Right lobe of liver (tissue), 4 donors: ENCODE measurements at regions not wholly inside any gene's neighbourhood (a gene's known extent, or its start where the extent isn't known, plus 50 kb on each side); places are given as distances from the start of the nearest gene placed in this dataset.

ENCODE experiments used
- CTCF ChIP-seq, 4 donors: fragments of 200-600 bp in 3 of 4; fragments of 450-650 bp in 1 of 4; IDR thresholded peaks; one replicate each; pipeline versions ENCODE4 v1.5.1 to v1.8.0; 2016 to 2022; ENCODE audit warnings: antibody characterized with exemption in 4 of 4, mild to moderate bottlenecking in 2 of 4
- POLR2A ChIP-seq: fragments of 450-650 bp; IDR thresholded peaks from one replicate; pipeline ENCODE4 v1.6.1; 2017; ENCODE audit warnings: antibody characterized with exemption, mild to moderate bottlenecking
- donor health status: DM: no; HTN: no; CAD: no.
- donor health status: DM: no; HTN: no; CAD: no.
- donor health status: DM: no; HTN: yes; CAD: no.

GRCh38 chr13:68375004-68375403 is 1144.9 kb upstream of the PCDH9 start:
- TF ChIP-seq CTCF (IDR thresholded peaks at IDR 0.05), result no peak
- TF ChIP-seq POLR2A, result no peak
